Fibroblast of lung (primary cell): ENCODE measurements at regions not wholly inside any gene's neighbourhood (a gene's known extent, or its start where the extent isn't known, plus 50 kb on each side); places are given as distances from the start of the nearest gene placed in this dataset.

Experiments used
- DNase-seq, 2 donors: peaks; one replicate each; pipeline versions ENCODE4 v3.0.0 to v3.0.0-alpha.2; 2010; ENCODE audit warnings: low read depth in 2 of 2
- H2AFZ ChIP-seq: 2 replicates; pipeline ENCODE4 v1.5.1; 2012; ENCODE audit warnings: low read length, control low read depth, inconsistent platforms
- H3K27ac ChIP-seq: 2 replicates; pipeline ENCODE4 v1.5.1; 2011; ENCODE audit warnings: low read length, control low read depth; ENCODE audit not compliant: insufficient read depth
- H3K27me3 ChIP-seq: 2 replicates; pipeline ENCODE4 v1.5.1; 2011; ENCODE audit warnings: mild to moderate bottlenecking, low read length; ENCODE audit not compliant: control insufficient read depth, insufficient read depth
- H3K36me3 ChIP-seq: 2 replicates; pipeline ENCODE4 v1.5.1; 2011; ENCODE audit warnings: low read length; ENCODE audit not compliant: control insufficient read depth, insufficient read depth
- H3K4me1 ChIP-seq: 2 replicates; pipeline ENCODE4 v1.5.1; 2011; ENCODE audit warnings: low read length; ENCODE audit not compliant: control insufficient read depth, insufficient read depth; ENCODE audit errors: extremely low read depth
- H3K4me2 ChIP-seq: 2 replicates; pipeline ENCODE4 v1.5.1; 2011; ENCODE audit warnings: low read length, control low read depth; ENCODE audit not compliant: insufficient read depth; ENCODE audit errors: extremely low read depth
- H3K4me3 ChIP-seq, 4 experiments: fragments of 200-600 bp in 1 of 4; sonication (generic) in 1 of 4; replicated peaks in 1 of 4; 2 replicates each; pipeline ENCODE4 v1.5.1; 2011 to 2016; ENCODE audit warnings: low read length in 4 of 4, low read depth in 3 of 4, mild to moderate bottlenecking in 3 of 4, control low read depth in 2 of 4, inconsistent platforms in 1 of 4, mixed read lengths in 1 of 4; ENCODE audit not compliant: insufficient read depth in 1 of 4; ENCODE audit errors: control extremely low read depth in 1 of 4
- H3K79me2 ChIP-seq: 2 replicates; pipeline ENCODE4 v1.5.1; 2012; ENCODE audit warnings: mild to moderate bottlenecking, low read length, inconsistent platforms; ENCODE audit not compliant: control insufficient read depth, insufficient read depth
- H3K9ac ChIP-seq: 2 replicates; pipeline ENCODE4 v1.5.1; 2011; ENCODE audit warnings: mild to moderate bottlenecking, low read length, control low read depth; ENCODE audit not compliant: insufficient read depth
- H3K9me3 ChIP-seq: 2 replicates; pipeline ENCODE4 v1.5.1; 2012; ENCODE audit warnings: low read depth, low read length; ENCODE audit not compliant: control insufficient read depth, insufficient read depth
- H4K20me1 ChIP-seq: 2 replicates; pipeline ENCODE4 v1.5.1; 2011; ENCODE audit warnings: low read length; ENCODE audit not compliant: control insufficient read depth, insufficient read depth; ENCODE audit errors: extremely low read depth
- EZH2 ChIP-seq: IDR thresholded peaks from 2 replicates; pipeline ENCODE4 v1.5.1; 2012; ENCODE audit warnings: low read length, control low read depth, mild to moderate bottlenecking; ENCODE audit errors: missing control alignments
- TF ChIP-seq, protein P1 (sequence below), 2 donors: IDR thresholded peaks in 1 of 2; conservative IDR thresholded peaks in 1 of 2; 1 replicate in 1 of 2; 2 replicates in 1 of 2; pipeline ENCODE4 v1.5.1; 2011 to 2012; ENCODE audit warnings: low read length in 2 of 2, control low read depth in 1 of 2, inconsistent platforms in 1 of 2, low read depth in 1 of 2, mild to moderate bottlenecking in 1 of 2

DNA sequence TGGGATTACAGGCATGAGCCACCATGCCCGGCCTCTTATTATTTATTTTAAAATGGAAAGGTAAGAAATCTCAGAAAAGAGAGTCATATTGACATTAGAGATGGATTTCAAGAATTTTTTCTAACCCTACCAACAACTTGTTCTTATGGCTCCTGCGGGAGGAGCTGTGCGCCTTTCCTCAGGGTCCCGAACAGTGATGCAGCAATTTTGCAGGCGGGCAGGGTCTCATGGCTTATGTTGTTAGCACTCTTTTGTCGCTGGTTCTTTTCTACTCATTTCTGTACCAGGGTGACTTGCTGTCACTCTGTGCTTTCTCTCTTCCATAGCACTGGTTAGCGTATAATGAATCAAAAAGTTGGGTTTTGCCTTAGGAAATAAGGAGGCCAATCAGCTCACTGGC lies 148.8 kb upstream of the DLGAP1 start:
- no peak overlapping the region for H3K4me2 ChIP-seq

DNA sequence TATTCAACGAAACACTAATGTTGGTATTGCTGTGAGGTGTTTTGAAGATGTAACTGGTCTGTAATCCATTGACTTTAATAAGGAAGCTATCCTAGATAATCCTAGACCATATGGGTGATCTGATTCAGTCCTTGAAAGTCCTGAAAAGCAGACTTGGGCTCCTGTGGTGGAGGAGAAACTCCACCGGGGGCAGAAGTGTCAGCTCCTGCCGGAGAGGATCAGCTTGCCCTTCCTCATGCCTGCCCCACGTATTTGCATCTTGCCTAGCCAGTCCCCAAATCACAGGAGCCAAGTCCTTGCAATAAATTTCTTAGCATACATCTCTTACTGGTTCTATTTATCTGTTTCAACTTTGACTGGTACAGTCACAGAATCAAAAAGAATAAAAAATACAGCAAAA lies 144.2 kb upstream of the DLGAP1 start:
- no peaks in the 10 kb centered on the region for H3K4me1 ChIP-seq
- H3K27ac ChIP-seq, result no peak overlapping the region
- H3K36me3 ChIP-seq, result no peaks in the 10 kb centered on the region
- no peak overlapping the region for H2AFZ ChIP-seq
- H3K4me3 ChIP-seq, result no peak overlapping the region
- no peaks in the 10 kb centered on the region for H3K9me3 ChIP-seq
- TF ChIP-seq EZH2, result no peak
- TF ChIP-seq, protein P1, sequence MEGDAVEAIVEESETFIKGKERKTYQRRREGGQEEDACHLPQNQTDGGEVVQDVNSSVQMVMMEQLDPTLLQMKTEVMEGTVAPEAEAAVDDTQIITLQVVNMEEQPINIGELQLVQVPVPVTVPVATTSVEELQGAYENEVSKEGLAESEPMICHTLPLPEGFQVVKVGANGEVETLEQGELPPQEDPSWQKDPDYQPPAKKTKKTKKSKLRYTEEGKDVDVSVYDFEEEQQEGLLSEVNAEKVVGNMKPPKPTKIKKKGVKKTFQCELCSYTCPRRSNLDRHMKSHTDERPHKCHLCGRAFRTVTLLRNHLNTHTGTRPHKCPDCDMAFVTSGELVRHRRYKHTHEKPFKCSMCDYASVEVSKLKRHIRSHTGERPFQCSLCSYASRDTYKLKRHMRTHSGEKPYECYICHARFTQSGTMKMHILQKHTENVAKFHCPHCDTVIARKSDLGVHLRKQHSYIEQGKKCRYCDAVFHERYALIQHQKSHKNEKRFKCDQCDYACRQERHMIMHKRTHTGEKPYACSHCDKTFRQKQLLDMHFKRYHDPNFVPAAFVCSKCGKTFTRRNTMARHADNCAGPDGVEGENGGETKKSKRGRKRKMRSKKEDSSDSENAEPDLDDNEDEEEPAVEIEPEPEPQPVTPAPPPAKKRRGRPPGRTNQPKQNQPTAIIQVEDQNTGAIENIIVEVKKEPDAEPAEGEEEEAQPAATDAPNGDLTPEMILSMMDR (conservative IDR thresholded peaks at IDR 0.05 in 1 of 2, IDR thresholded peaks at IDR 0.05 in 1 of 2; ENCODE audit: low read depth in 1 of 2, low read length in 2 of 2), result no peak
- no peak for DNase-seq
- no peaks in the 10 kb centered on the region for H3K27me3 ChIP-seq
- H3K9ac ChIP-seq, result no peak overlapping the region
- no peak overlapping the region for H3K4me2 ChIP-seq
- H4K20me1 ChIP-seq, result peaks cover 1% of the 10 kb centered on the region
- H3K79me2 ChIP-seq, result no peaks in the 10 kb centered on the region

More for the DNA sequence above, 148.8 kb upstream of the DLGAP1 start:
- no peak overlapping the region for H2AFZ ChIP-seq
- peaks cover 1% of the 10 kb centered on the region for H4K20me1 ChIP-seq
- no peaks in the 10 kb centered on the region for H3K79me2 ChIP-seq
- H3K27ac ChIP-seq, result no peak overlapping the region
- no peaks in the 10 kb centered on the region for H3K9me3 ChIP-seq
- no peaks in the 10 kb centered on the region for H3K36me3 ChIP-seq
- no peak overlapping the region for H3K9ac ChIP-seq
- no peak for DNase-seq
- H3K4me1 ChIP-seq, result no peaks in the 10 kb centered on the region
- TF ChIP-seq, protein P1 (conservative IDR thresholded peaks at IDR 0.05 in 1 of 2, IDR thresholded peaks at IDR 0.05 in 1 of 2; ENCODE audit: low read depth in 1 of 2, low read length in 2 of 2), result no peak
- TF ChIP-seq EZH2, result no peak
- no peak overlapping the region for H3K4me3 ChIP-seq
- H3K27me3 ChIP-seq, result no peaks in the 10 kb centered on the region

DNA sequence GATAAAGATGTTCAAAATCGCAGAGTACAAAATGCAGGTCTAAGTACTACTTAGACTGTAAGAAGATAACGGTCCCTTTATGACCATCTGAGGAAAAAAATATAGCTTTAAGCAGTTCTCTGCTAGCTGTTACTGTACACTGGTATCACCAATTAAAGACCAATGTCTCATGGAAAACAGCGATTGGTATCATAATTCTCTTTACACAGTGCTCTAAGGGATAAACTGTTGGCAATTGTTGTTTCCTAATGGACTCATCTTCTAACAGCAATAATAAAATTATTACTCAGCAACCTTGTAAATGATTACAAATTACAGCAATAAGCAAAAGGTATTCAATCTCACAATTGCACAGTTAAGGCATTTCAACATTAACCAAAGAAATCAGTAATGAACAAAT lies 142.2 kb upstream of the DLGAP1 start:
- Histone ChIP-seq H3K4me1 (no peaks in the 10 kb centered on the region), H3K9ac (no peak overlapping the region)

More for the DNA sequence above, 142.2 kb upstream of the DLGAP1 start:
- Histone ChIP-seq H3K27me3 (no peaks in the 10 kb centered on the region), H3K79me2 (no peaks in the 10 kb centered on the region), H4K20me1 (peaks cover 1% of the 10 kb centered on the region), H3K36me3 (no peaks in the 10 kb centered on the region), H3K9me3 (no peaks in the 10 kb centered on the region), H3K4me3 (no peak overlapping the region), H3K4me2 (no peak overlapping the region), H3K27ac (no peak overlapping the region), H2AFZ (no peak overlapping the region)
- DNase-seq, result no peak
- no peak for TF ChIP-seq EZH2
- TF ChIP-seq, protein P1 (conservative IDR thresholded peaks at IDR 0.05 in 1 of 2, IDR thresholded peaks at IDR 0.05 in 1 of 2; ENCODE audit: low read depth in 1 of 2, low read length in 2 of 2), result no peak
